GM19025 (cell line): ENCODE measurements at regions not wholly inside any gene's neighbourhood (a gene's known extent, or its start where the extent isn't known, plus 50 kb on each side); places are given as distances from the start of the nearest gene placed in this dataset.

Source experiments
- ATAC-seq: cut with Tn5 transposase; IDR thresholded peaks from one replicate; pipeline ENCODE4 v1.9.1; 2021; ENCODE audit warnings: mild to moderate bottlenecking, low read depth, moderate library complexity; ENCODE audit not compliant: unreplicated experiment

DNA sequence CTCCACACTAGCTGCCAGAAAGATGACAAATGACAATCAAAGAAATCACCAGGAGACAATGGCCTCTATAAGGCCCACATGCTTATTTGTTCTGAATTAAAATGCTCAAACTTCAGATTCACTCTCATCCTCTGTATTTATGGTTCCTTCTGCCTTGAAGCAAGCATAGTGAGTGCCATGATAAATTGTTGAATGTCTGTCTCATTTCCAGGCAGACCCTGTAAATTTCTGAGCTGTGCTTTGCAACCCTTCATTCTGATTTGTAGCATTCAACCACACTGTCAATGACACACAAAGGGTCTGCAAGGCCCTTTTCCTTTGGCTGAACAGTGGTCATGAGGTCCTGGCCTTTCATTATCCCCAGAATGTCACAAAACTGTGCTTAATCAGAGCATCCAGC, 506.6 kb upstream of the GHITM start:
- no peak for ATAC-seq

DNA sequence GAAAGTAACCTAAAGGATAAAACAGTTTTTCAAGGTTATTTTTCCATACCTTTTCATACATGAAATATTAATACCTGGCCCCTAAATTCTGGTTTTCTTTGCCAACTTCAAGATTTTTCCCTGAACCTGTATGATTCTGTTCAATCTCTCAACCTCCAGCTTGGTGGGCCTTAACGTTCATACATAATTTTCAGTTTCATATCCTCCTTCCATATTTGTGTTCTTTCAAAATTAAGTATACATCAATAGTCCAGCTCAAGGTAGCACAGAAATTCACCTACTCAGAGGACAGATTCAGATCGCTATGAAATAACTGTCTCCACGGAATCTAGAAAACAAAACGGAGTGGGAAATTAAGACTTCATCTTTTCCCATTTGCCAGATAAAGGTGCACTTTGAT, 505.8 kb upstream of the GHITM start:
- no peak for ATAC-seq

DNA sequence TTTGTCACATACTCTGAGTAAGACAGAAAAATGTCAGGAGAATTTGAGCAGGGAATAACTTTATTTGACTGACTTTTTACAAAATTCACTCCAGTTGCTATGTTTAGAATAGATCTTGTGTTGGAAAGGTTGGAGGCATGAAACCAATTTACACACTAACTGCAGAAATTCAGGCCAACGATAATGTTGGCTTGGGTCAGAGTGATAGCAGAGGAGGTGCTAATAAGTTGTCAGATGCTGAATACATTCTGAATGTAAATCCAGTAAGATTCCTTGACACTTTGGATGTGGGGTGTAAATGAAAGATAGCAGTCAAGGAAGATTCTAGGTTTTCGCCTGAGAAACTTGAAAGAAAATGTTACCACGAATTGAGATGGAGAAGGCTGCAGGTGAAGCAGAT, 502.5 kb upstream of the GHITM start:
- ATAC-seq: no peak

DNA sequence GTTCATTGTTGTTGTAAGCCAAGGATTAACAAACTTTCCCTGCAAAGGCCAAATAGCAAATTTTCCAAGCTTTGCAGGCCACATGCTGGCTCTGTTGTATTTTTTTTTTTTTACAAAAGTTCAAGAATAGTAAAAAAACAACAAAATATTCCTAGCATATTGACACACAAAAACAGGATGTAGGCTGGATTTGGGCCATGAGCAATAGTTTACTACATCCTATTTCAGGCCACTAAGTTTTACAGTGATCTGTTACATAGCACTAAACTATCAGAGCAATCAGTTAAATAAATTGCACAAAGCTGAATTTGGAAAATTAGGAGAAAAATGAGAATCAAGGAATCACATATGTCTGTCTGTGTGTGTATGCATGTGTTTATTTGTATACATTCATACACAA, 491.8 kb upstream of the GHITM start:
- ATAC-seq: no peak

DNA sequence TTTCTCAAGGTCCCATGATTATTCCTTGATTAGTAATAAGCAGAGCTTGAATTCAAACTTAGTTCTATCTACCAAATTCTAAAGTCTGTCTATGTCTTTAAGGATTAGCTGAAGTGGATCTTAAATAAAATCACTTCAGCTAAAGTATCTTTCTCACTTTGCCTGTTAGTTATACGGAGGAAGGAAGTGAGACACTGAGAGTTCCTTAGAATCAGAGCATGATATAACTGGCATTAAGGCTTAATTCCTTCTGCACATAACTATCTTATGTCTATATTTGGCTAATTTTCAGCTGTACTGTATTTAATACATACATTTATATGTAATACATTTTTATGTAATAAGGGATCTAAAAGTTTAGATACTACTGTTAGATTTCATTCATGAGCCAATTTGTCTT, 491.1 kb upstream of the GHITM start:
- no peak for ATAC-seq

DNA sequence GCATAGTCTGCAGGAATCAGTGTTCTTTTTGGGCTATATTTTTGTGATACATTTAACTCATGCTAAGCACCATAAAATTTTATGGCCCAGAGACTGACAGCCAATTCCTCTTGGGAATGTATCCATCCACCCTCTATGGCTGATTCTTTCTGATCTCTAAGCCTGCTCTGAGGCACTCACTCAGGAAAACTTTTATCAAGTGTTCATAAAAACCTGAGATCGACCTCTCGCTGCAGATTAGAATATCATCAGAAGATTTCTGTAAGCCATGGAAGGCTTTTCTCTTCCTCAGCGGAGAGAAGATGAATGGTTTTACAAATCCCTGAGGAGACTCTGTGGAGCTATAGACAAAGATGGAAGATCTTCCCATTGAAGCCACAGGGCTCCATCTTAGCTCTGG, 489.8 kb upstream of the GHITM start:
- ATAC-seq: no peak

DNA sequence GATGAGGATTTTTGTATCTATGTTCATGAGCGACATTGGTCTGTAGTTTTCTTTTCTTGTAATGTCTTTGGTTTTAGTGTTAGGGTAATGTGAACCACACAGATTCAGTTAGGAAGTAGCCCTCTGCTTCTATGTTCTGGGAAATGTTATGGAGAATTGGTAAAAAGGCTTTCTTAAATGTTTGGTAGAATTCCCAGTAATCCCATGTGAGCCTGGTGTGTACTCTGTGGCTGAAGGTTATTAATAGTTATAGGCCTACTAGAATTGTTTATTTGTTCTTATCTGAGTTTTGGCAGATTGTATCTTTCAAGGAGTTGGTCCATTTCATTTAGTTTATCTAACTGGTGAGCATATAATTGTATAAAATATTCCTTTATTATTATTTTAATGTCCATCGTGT, 484.6 kb upstream of the GHITM start:
- no peak for ATAC-seq

DNA sequence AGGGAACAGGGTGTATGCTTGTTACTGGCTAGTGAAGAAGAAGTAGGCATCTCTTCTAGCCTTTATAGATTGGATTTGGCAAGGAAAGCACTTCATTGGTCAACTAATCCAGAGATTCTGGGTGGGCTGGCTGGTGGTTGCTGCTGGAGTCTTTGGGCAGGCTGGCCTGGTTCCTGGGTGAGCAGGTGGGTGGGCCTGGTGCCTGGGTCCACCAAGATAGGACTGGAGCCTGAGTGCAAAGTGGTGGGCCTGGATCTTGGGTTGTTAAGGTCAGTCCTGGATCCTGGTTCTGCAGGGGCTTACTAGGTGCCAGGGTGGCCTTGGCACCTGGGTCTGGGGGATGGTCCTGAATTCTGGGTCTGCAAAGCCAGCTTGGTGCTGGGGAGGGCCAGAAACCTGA, 482.4 kb upstream of the GHITM start:
- ATAC-seq: no peak

DNA sequence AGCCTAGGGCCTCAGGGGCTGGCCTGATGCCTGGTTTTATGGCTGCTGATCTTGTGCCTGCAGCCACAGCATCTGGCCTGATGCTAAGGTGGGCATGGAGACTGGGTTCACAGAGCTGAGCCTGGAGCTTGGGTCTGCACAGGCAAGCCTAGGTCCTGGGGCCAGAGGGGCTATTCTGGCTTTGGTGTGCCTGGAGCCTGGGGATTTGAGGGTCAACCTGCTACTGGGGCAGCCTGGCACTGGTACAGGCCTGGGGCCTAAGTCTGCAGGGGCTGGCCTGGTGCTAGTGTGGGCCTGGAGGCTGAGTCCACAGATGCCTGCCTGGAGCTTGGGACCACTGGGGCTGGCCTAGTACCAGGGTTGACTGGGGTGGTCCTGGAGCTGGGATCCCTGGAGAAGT, 481.8 kb upstream of the GHITM start:
- ATAC-seq: no peak

DNA sequence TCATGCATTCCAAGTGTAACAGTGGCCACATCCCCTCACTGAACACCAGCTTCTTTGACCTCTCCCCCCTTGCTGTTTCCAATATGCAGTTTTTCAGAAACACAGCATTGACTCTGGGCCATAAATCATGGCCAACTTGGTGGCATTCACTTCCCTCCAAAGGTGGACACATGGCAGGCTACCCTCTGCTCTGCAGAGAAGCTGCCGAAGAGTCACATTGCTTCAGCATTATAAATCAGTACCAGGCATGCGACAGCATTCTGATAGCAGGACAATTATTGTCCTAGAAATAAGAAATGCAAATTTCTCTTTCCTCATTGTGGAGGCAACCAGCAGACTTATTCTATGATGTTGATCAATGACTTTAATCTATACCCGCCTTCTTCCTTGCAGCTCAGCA, 475.4 kb upstream of the GHITM start:
- no peak for ATAC-seq

DNA sequence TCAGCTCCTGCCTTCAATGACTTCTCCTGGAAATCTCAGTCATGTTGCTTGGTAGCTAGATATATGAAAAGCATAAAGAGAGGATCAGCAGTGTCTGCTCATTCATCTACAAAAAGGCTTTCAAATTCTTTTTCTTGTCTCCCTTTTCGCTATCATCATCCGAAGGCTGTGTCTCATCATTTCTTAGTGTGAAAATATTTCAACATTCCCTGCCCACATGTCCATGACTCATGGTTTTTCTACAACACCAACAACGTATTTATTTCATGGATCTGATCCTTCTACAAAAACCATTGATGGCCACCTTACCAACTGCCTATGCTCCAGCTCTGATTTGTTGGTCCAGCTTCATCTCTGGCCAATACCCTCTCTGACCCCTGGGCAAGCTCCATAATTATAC, 472.5 kb upstream of the GHITM start:
- ATAC-seq: no peak

DNA sequence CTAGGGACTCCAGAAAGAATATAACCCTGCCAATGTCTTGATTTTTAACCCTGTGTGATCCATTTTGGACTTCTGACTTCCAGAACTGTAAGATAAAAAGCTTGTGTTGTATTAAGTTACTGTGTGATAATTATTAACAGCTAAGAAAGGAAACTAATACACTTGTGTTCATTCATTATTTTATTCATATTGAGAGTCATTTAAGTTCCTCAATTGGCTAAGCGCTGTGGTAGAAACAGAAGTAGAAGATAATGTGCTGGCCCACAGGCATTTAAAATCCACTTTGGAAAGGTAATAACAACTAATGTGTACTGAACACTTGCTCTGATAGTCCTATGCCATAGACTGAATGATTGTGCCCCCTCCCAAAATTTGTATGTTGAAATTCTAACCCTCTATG, 471.7 kb upstream of the GHITM start:
- ATAC-seq: no peak

DNA sequence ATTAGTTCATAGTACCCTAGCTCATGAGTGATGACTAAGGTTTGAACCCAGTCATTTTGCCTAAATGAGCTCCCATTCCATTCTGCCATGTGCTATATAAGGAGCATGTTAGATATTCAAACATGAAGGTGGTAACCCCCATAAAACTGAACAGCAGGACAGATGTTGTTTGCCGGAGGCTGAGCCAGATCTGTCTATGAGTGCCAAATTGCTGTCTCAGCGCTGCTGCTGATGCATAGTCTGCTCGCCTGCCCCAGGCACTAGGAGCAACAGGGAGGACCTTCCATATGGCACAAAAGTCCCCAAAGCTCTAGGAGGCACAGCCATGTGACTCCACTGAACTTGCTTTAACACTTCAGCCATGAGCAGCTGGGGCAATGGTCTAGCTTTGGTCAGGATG, 466.0 kb upstream of the GHITM start:
- no peak for ATAC-seq

DNA sequence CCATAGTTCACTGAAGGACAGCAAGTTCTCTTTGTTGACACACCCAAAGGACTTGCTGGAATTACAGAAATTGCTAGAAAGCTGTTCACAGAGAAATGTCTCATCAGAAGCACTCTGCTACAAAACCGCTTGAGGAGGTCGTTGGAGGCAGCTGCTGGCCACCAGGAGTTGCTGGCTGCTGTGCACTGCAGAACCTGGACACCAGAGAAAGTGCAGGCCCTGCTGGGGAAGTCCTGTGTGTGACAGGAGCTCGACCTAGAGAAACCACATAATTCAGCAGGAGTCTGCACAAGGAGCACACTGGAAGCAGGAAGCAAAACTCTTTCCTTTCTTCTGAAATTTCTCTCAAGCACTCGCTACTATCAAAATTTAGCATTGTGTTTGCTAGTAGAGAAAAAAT, 461.5 kb upstream of the GHITM start:
- ATAC-seq: no peak

DNA sequence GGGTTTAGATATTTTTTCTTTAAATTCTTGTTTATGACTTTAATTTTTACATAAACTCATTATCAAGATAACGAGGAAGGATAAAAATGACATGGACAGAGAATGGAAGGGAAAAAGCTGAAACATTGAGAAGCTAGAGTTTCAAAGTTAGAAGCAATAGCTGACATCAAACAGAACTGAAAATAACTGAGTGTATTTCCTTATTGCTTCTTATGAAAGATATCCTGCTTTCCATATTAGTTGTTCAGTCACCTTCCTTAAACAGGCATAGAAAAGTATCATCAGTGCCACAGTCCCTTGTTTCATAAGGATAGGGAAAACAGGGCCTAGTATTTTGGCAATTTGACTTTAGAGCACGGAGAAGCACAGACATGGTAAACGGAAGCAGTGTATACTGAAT, 460.5 kb upstream of the GHITM start:
- no peak for ATAC-seq

DNA sequence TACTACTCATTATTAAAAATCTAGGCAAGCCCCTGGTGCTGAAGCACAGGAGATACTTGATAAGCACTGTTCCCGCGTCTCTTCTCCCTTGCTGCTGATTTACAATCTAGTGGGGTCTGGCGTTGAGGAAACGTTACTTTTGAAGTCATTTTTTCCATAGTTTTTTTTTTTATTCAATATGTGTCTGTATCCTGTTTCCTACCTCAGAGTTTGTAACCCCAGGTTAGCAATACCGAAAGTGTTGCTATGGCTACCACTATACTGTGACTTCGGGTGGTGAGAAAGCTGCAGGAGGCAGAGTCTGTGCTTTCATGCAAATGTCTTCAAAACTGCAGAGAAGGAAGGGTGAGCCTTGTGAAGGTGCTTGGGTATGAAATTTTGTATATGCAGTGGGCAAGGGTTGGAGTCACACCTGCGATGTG, 458.8 kb upstream of the GHITM start:
- ATAC-seq: peak; percentile 97

DNA sequence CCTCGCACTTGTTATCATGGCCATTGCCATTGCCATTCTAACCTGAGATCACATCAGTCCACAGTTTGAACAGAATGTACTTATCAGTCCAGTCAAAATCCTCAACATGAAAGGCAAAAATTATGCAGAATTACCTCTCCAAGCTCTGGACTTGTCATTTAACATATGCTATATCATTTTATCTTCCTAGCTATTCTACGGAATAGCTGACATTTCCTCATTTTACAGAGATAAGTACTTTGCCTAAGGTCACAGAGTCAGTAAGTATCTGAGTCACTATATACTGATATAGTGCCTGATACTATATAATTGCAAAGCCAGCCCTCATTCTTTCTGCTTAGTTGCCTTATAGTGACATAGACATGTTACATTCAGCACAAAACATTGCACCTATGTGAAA, 456.9 kb upstream of the GHITM start:
- ATAC-seq: no peak

DNA sequence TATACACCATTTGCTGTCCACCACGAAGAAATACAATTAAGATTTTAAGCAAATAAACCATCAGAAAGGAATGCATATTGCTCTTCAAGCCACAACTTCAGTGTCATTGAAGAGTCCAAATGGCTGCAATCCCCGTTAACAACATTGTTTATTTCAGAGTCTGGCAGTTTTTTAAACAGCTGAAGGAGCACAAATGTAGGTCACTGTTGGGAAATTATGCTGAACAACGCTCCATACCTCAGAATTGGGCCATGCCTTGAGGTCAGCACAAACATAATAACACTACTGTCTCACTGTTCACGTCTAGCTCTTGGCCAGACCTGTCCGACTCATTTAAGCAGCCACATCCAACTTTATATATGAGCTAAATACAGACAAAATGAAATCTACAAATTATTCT, 453.9 kb upstream of the GHITM start:
- ATAC-seq: no peak

DNA sequence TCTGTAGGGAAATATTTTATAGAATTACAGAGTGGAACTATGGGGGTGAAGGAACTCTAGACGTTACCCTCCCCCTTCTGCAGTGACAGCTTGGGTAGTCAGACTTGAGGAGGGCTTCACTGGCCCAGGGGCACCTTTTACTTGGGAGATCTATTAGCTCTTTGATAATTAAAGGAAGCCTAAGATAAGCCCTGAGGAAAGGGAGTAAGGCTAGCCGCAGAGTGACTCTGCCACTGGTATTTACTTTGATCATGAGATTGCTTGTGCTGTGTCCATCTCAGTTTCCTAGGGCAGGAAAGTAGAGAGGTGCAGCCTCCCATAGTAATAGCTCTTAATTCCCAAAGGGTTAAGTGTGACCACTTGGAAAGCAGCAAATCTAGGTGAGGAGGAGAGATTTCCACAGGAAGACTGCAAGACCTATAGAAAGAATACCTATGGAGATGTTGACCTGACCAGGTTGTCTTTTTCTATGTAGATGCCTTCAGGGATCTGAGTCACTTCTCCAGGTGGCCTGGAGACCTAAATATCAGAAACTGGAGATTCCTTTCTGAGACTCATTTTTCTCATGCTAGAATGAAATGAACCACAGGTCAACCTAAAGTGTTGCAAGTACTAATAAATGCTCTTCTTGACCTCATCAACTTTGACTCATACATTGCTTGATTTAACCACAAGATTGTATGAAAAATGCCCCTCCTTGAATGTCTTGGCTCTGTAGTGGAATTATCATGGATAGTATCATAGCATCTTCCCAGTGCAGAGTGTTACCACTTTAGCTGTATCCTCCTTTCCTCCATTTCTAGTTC, 447.3 kb upstream of the GHITM start:
- no peak for ATAC-seq

DNA sequence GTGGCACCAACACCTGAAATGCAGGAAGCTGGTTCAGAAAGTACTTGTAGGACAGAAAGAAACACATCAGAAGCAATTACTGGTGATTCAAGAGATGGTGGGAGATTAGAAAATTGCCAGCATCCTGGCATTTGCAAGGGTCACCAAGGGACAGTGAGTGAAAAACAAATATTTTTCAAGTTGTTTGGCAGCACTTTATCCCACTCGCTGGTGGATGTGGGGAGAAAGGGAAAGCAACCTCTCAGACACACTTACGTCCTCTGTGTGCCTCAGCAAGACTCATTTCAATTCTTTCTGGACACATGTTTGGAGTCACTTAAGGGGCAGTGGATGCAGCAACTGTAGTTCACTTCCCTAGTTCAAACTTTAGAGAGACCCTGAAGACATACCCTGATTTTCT, 440.4 kb upstream of the GHITM start:
- no peak for ATAC-seq

DNA sequence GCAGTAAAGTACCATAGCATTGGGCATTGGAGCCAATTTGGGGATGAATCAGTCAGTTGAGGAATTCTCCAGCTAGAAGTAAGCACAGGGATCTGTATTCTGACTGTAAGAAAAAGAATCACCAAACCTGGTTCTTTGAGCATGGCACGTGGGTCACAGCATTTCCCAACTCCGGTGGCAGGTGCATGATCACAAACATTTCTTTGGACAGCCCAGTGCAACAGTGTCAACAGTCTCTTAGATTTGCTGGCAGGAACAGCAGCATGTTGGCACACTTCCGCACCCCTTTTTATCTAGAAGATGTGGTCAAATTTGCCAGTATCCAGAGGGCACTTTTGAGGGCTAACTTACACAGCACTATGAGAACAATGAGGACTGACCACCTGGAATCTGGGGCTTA, 437.5 kb upstream of the GHITM start:
- ATAC-seq: no peak

DNA sequence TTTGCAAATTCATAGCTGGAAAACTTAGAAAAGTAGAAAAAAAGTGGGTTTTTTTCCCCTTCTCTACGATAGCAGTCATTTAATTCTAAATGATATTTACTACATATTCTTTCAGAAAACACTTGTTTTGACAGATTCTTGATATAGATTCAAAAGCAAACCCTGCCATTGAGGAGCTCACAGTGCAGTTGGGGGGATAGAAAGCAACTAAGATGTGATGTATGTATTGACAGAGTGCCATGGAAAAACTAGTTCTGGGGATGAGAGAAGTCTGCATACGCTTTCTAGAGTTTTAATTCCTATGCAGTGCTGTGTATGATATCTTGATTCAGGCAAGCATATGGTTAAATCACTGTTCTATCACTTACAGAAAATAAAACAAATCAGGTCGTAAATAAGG, 436.6 kb upstream of the GHITM start:
- ATAC-seq: no peak

DNA sequence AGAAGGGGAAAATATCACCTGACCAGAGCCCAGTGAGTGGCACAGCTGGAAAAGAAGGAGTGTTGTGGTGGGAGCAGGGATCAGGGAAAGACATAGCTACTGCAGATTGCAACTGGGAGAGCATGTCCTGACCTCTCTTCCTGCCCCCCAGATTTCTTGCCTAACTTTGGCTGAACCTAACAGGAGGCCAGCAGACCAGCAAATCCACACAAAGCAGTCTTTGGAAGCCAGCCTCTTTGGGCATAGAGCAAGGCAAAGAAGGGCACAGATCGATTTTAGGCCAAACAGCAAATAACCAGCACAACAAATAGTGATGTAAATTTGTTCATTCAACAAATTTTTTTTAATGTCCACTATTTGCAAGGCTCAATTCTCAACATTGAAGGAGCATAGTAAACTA, 433.2 kb upstream of the GHITM start:
- no peak for ATAC-seq
